ENCODE measurements at regions not wholly inside any gene's neighbourhood (a gene's known extent, or its start where the extent isn't known, plus 50 kb on each side); places are given as distances from the start of the nearest gene placed in this dataset.

DNA sequence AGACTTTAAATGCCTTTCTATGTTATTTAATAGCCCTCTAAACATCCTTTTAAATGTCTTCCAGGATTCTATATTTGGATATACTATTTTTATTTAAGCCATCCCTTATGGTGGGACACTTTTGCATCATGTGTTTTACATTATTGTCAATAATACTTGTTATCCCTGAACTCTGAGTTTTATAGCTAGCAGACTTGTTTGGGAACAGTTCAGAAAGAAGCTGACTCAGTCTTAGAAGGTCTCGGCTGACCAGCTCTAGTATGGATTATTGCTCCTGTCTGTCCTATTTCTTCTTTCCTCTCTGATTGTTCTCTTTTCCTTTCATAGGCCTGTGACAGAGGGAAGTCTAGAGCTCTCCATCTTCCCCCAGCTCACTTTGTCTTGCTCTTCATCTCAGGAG is 77.3 kb upstream of the CXCR4 start:
- no peak for DNase-seq (ENCODE audit: extremely low read depth in 1 of 2, low read depth in 1 of 2)

- DNase-seq (ENCODE audit: extremely low read depth in 1 of 2, low read depth in 1 of 2): no peak
Measured at GRCh38 chr2:136191041-136191440, 73.1 kb upstream of the CXCR4 start.

DNA sequence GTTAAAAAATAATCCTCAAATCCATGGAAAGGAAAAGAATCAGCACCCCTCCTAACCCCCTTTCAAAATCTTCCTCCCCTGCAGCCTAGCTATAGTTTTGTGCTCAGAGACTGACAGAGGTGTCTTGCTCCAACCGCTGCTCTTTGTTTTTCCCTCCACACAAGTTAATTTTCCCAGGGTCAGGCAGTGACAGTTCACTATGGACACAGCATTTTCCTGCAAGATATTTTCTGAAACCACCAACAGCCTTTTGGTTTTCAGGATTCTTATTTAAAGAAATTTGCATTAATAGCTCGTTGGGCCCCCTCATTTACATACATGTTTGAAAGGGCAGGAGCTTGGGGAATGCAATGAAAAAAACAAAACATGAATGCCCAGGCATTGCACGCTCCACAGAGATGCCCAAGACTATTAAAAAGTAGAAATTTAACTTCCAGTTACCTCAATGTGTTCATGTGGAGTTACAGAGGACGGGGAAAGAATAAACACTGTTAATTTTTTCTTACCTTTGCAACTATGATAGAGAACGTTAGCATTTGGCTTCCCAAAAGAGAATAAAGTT is 71.4 kb upstream of the CXCR4 start:
- no peak for DNase-seq (ENCODE audit: extremely low read depth in 1 of 2, low read depth in 1 of 2)

- DNase-seq (ENCODE audit: extremely low read depth in 1 of 2, low read depth in 1 of 2): no peak
Measured at GRCh38 chr2:136188086-136188485, 70.1 kb upstream of the CXCR4 start.

DNA sequence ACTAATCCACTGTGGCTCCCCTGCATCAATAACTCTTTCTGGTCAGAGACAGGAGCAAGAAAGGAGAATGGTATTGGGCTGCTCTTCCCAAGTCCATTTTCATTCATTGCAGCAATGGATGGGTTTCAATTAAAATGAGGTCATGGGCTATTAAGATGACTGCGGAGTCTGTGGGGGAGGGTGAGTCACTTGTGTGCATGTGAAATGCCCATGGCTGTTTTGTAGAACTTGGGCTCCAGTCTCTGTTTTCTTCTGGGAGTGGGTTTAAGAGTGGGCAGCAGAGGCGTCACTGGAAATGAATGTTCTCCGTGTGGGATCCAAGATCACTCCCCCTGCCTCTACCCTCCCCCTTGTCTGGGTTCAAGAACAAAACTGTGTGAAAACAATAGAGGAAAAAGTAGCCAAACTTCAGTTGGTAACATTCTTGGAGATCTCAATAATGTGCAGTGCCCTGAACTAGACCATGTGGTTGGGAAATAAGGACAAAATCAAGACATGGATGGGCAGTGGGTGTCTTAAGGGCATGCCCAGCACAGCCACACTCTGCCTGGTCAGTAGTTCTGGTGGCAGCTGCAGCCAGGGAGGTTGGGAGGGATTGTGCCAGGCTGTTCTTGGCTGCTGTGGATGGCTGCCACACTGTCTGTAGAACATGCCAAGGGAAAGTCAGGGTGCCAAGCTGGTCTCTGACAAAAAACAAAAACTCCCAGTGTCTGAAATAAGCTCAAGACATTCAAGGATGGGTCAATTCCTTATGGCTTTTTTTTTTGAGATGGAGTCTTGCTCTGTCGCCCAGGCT is 68.2 kb upstream of the CXCR4 start:
- DNase-seq (ENCODE audit: extremely low read depth in 1 of 2, low read depth in 1 of 2): no peak

DNA sequence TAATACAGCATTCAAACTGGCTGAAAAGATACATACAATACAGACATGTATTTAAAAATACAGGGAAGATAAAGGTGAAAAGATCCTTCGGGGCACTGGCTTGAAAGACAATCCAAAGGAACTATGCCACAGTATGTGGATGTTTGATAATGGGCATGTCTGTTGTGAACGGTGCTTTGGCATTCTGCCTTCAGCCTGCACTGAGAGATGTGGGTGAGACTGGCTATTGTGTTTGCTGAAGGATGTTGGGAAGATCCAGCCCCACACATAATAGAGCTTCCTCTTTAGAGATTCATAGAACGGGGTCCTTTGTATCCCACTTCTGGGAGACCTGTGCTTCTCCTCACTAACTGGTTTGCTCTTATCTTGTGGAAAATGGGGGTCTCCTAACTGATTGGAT is 65.1 kb upstream of the CXCR4 start:
- no peak for DNase-seq (ENCODE audit: extremely low read depth in 1 of 2, low read depth in 1 of 2)

DNA sequence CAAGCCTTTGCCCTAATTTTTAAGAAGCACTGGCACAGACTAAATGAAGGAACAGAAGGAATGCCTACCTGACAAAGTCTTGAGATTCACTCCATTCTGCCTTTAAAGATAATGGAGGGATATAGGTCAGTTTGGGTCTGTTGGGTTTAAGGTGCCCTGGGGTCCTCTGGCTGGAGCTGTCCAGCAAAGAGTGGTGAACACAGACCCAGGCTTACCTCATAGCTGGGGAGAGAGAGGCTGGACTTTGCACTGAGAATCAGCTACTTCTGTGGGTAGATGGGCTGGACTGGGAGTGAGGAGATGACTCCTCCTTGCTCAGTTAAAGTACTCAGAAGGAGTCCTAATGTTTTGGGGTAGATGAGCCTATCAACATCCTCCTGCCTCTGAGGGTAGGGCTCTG is 64.4 kb upstream of the CXCR4 start:
- no peak for DNase-seq (ENCODE audit: extremely low read depth in 1 of 2, low read depth in 1 of 2)

- DNase-seq (ENCODE audit: extremely low read depth in 1 of 2, low read depth in 1 of 2): no peak
Measured at GRCh38 chr2:136179602-136179975, 61.6 kb upstream of the CXCR4 start.

GRCh38 chr2:136178941-136179601 is 61.1 kb upstream of the CXCR4 start:
- DNase-seq (ENCODE audit: extremely low read depth in 1 of 2, low read depth in 1 of 2): no peak

GRCh38 chr2:136175868-136176267 is 57.9 kb upstream of the CXCR4 start:
- DNase-seq (ENCODE audit: extremely low read depth in 1 of 2, low read depth in 1 of 2): no peak

DNA sequence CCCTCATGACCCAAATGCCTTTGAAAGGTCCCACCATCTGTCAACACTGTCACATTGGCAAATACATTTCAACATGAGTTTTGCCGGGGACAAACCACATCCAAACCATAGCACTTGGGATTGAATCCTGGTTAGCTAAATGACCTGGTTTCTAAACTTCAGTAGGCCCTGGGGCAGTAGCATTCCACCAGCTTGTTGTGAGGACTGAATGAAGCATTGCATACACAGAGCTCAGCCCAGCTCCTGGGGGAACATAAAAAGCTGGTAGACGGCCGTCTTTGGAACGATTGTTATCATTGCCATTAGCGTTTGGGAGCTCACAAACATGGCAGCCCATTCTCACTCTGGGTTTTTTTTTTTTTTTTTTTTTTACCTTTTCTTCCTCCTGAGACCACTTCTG is 57.5 kb upstream of the CXCR4 start:
- no peak for DNase-seq (ENCODE audit: extremely low read depth in 1 of 2, low read depth in 1 of 2)

DNA sequence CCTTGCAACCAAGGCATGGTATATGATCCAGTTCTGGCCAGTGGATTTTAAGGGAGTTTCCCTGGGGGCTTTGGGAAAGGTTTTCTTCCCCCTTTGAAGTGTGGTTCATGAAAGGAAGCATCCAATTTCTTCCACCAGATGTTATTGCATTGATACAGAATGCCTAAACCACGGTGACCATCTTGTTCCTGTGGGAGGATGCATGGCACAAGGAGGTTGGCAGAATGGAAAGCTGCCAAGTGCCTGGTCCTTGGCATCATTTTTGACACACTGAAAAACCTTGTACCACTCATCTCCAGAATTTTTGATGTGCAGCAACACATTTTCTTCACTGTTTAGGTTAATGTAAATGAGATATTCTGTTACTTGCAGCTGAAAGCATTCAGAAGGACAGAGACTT is 55.2 kb upstream of the CXCR4 start:
- no peak for DNase-seq (ENCODE audit: extremely low read depth in 1 of 2, low read depth in 1 of 2)

DNA sequence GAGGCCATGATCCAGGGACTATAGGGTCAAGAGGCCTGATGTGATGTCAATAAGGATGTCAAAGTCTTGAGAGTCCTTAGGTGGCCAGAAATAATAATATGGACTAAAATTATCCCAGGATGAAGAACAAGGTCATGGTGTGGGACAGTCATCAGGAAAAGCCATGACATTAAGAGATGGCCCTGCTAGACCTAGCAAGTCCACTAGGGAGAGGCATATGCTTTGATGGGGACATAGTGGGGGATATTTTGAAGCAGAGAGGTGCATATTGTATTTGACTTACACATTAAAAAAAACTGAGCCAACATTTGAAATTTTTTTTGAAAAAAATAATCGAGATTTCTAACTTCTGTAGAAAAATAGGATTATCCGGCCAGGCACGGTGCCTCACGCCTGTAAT is 53.3 kb upstream of the CXCR4 start:
- no peak for DNase-seq (ENCODE audit: extremely low read depth in 1 of 2, low read depth in 1 of 2)

DNA sequence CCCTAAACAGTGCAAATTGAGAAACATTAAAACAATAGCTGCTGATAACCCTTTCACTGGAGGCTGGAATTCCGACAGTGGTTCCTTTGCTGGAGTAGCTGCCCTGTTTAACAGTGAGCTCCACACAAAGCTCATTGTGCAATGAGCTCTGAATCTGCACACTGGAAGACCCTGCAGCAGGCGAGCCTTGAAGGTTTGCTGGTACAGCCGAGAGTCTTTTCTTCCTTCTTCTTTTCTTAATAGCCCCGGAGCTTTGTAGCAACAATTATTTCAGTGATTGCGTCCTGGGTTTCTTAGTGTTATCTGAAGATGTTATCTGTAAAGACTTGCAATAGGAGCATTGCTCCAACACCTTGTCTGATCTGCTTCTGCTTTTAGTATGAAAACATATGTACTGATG is 50.8 kb upstream of the CXCR4 start:
- no peak for DNase-seq (ENCODE audit: extremely low read depth in 1 of 2, low read depth in 1 of 2)

- no peak for DNase-seq (ENCODE audit: extremely low read depth in 1 of 2, low read depth in 1 of 2)
Measured at GRCh38 chr2:136167721-136168475, 49.9 kb upstream of the CXCR4 start.

Measured in stimulated activated CD8-positive, alpha-beta memory T cell treated with anti-CD3 and anti-CD28 coated beads, Interleukin-7, amount 100 ng/mL, for 48 hours (primary cell).